Right atrium auricular region (tissue), 2 donors: ENCODE measurements at regions not wholly inside any gene's neighbourhood (a gene's known extent, or its start where the extent isn't known, plus 50 kb on each side); places are given as distances from the start of the nearest gene placed in this dataset.

ENCODE experiments used
- DNase-seq: peaks from one replicate; pipeline ENCODE4 v3.0.0-alpha.2; 2019; ENCODE audit warnings: low spot score
- H3K27ac ChIP-seq, 2 donors: fragments of 200-600 bp; sonication (generic); 1 replicate in 1 of 2; 2 replicates in 1 of 2; pipeline ENCODE4 v1.5.1; 2016 to 2019
- H3K27me3 ChIP-seq, 2 donors: fragments of 200-600 bp; sonication (generic); one replicate each; pipeline versions ENCODE4 v1.5.1 to v1.6.0; 2017 to 2019
- H3K36me3 ChIP-seq: fragments of 200-600 bp; sonication (generic); one replicate; pipeline ENCODE4 v1.5.1; 2016
- H3K4me1 ChIP-seq, 2 donors: fragments of 200-600 bp; sonication (generic); one replicate each; pipeline versions ENCODE4 v1.5.1 to v1.6.0; 2017 to 2019
- H3K4me3 ChIP-seq, 2 donors: fragments of 200-600 bp; sonication (generic); 1 replicate in 1 of 2; 2 replicates in 1 of 2; pipeline ENCODE4 v1.5.1; 2017 to 2019; ENCODE audit warnings: mild to moderate bottlenecking in 1 of 2, moderate library complexity in 1 of 2
- H3K9me3 ChIP-seq, 2 donors: fragments of 200-600 bp; sonication (generic); one replicate each; pipeline ENCODE4 v1.5.1; 2019
- TF ChIP-seq, protein P1 (sequence below), 2 donors: fragments of 200-600 bp; sonication (generic); IDR thresholded peaks; one replicate each; pipeline ENCODE4 v1.5.1; 2019; ENCODE audit warnings: antibody characterized with exemption in 2 of 2

DNA sequence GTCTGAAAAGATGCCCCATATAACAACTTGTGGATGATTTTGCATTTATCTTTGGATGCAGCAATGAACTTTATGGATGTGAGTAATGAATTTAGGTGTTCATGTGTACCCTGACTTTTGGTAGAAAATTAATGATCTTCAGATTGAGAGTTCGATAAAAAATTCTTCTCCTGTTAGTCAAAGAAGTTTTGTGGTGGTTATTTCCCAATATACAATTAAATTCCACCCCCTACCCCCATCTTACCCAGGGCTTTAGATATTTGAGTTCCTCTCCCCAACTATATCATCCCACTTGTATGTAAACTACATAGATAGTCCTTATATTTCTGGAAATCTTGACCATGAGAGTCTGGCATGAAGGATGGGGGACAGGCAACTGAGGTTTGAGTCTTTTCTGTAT lies 126.1 kb upstream of the ALDH1A3 start:
- Histone ChIP-seq H3K9me3 (peaks cover 0 to 6% of the 10 kb centered on the region in 2 donors), H3K27me3 (no peaks in the 10 kb centered on the region), H3K36me3 (no peaks in the 10 kb centered on the region), H3K4me3 (no peak overlapping the region), H3K27ac (no peak overlapping the region), H3K4me1 (no peaks in the 10 kb centered on the region)
- TF ChIP-seq, protein P1, sequence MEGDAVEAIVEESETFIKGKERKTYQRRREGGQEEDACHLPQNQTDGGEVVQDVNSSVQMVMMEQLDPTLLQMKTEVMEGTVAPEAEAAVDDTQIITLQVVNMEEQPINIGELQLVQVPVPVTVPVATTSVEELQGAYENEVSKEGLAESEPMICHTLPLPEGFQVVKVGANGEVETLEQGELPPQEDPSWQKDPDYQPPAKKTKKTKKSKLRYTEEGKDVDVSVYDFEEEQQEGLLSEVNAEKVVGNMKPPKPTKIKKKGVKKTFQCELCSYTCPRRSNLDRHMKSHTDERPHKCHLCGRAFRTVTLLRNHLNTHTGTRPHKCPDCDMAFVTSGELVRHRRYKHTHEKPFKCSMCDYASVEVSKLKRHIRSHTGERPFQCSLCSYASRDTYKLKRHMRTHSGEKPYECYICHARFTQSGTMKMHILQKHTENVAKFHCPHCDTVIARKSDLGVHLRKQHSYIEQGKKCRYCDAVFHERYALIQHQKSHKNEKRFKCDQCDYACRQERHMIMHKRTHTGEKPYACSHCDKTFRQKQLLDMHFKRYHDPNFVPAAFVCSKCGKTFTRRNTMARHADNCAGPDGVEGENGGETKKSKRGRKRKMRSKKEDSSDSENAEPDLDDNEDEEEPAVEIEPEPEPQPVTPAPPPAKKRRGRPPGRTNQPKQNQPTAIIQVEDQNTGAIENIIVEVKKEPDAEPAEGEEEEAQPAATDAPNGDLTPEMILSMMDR (IDR thresholded peaks at IDR 0.05): no peak
- DNase-seq: no peak

DNA sequence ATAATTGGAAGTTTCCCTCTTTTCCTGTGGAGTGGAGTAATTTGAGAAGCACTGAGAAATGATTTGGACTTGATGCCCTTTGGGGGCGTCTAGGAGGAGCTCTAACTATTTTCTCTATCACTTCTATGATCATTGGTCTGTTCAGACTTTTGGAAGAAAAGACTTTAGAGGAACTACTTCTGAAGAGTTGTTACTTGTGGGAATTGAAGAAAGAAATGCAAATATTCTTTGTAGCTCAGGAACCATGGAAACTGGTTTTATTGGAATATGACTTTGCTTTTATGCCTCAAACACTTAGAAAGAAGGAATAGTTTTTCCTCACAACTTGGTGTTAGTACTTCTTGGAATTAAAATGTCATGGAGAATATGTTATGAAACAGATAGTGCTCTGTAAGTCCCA lies 122.0 kb upstream of the ALDH1A3 start:
- TF ChIP-seq, protein P1 (IDR thresholded peaks at IDR 0.05): no peak
- no peaks in the 10 kb centered on the region for H3K27me3 ChIP-seq
- H3K4me1 ChIP-seq: peaks cover 0 to 6% of the 10 kb centered on the region in 2 donors

DNA sequence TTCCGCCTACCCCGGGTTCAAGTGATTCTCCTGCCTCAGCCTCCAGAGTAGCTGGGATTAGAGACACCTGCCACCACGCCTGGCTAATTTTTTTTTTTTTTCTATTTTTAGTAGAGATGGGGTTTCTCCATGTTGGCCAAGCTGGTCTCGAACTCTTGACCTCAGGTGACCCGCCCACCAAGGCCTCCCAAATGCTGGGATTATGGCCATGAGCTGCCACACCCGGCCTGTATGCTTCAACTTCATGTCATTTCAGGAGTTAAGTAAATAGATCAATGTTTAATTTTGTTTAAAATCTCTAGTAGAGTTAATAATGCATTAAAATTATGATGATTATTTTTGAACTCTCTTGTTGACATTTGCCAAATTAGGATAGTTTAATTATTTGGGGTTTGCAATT lies 121.1 kb upstream of the ALDH1A3 start:
- no peak for DNase-seq
- TF ChIP-seq, protein P1 (IDR thresholded peaks at IDR 0.05): no peak
- no peaks in the 10 kb centered on the region for H3K9me3 ChIP-seq
- no peak overlapping the region for H3K4me3 ChIP-seq
- no peaks in the 10 kb centered on the region for H3K36me3 ChIP-seq
- no peak overlapping the region for H3K27ac ChIP-seq
- H3K4me1 ChIP-seq: peaks cover 0 to 10% of the 10 kb centered on the region in 2 donors
- no peaks in the 10 kb centered on the region for H3K27me3 ChIP-seq

More for the DNA sequence above, 122.0 kb upstream of the ALDH1A3 start:
- Histone ChIP-seq H3K9me3 (no peaks in the 10 kb centered on the region), H3K27ac (no peak overlapping the region), H3K36me3 (no peaks in the 10 kb centered on the region), H3K4me3 (no peak overlapping the region)
- DNase-seq: no peak

DNA sequence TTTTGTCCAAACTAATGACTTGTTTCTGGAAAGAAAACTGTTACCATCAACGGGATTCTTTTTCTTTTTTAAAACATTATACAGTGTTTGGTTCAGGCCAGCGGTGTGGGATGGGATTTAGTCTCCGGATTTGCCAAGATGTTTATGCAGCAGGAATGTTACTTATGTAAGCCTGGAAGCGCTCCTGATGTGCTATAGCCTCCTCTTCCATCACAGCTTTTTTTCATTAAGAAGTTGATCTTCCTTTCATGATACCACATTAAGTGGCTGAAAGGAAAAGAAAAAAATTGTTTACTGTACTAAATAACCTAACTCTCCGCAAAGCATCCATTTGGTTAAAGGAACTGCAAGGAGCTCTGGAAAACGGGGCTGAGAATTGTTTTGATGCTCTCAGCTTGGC lies 120.5 kb upstream of the ALDH1A3 start:
- H3K4me3 ChIP-seq: no peak overlapping the region
- H3K27me3 ChIP-seq: no peaks in the 10 kb centered on the region
- peaks cover 0 to 10% of the 10 kb centered on the region in 2 donors for H3K4me1 ChIP-seq
- TF ChIP-seq, protein P1 (IDR thresholded peaks at IDR 0.05): no peak
- H3K9me3 ChIP-seq: no peaks in the 10 kb centered on the region
- no peak for DNase-seq
- H3K36me3 ChIP-seq: no peaks in the 10 kb centered on the region
- H3K27ac ChIP-seq: no peak overlapping the region

DNA sequence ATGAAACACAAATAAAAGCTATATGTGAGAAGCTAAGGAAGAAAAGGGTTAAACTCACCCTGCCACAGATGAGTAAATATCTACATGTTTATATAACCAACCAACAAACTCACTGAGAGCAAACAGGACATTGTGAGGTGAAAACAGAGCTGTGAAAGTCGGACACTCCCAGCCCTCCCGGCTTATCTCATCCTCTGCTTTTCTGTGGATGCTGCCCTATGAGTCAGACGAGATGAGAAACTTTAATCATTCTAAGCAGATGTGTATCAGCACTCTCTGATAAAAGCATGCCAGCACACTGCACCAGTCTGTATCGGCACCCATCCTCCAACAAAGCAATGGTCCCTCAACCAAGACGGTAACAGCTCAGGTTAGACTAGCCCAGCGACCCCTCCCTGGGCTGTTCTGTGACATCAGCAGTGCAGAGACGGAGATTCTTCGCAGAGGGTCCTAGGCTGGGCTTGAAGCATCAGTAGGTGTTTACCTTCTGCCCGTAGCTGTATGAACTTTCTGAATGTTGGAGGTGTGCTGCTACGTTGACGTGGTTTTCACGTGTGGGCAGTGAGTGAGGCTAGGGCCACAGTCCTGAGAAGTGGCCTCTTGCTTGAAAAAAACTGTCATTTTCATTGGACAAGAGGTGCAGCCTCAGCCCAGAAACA lies 119.8 kb upstream of the ALDH1A3 start:
- H3K36me3 ChIP-seq: no peaks in the 10 kb centered on the region
- H3K27me3 ChIP-seq: no peaks in the 10 kb centered on the region
- H3K9me3 ChIP-seq: no peaks in the 10 kb centered on the region
- TF ChIP-seq, protein P1 (IDR thresholded peaks at IDR 0.05): no peak
- no peak overlapping the region for H3K27ac ChIP-seq
- no peak overlapping the region for H3K4me3 ChIP-seq
- peaks cover 0 to 10% of the 10 kb centered on the region in 2 donors for H3K4me1 ChIP-seq
- no peak for DNase-seq

DNA sequence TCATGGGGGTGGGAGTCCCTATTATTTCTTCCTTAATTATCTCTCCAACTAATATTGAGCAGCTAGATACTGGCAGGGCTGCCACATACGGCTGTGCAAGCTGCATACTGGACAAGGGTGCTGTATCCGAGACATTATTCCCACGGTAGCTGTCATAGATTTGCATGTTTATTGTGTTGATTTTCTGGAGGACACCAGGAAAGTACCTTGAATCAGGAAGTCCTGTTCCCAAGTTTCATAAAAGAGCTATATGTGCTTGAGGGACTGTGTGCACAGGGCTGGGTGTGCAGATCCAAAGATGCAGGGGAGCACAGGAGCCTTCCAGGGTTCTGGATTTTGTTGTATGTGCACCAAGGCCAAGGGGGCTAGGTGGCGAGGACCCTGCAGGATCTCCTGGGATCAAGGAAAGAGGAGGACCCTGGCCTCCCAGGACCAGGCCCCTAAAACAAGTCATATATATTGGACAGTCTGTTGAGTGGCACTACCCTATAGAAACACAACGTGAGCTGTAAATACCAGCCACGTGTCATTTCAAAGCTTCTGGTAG lies 119.2 kb upstream of the ALDH1A3 start:
- Histone ChIP-seq H3K36me3 (no peaks in the 10 kb centered on the region), H3K27me3 (no peaks in the 10 kb centered on the region), H3K9me3 (no peaks in the 10 kb centered on the region), H3K4me1 (peaks cover 0 to 10% of the 10 kb centered on the region in 2 donors), H3K4me3 (no peak overlapping the region), H3K27ac (no peak overlapping the region)
- TF ChIP-seq, protein P1 (IDR thresholded peaks at IDR 0.05): no peak
- peak; percentile 50 for DNase-seq
